HL-60 (cell line): ENCODE measurements at regions not wholly inside any gene's neighbourhood (a gene's known extent, or its start where the extent isn't known, plus 50 kb on each side); places are given as distances from the start of the nearest gene placed in this dataset.

ENCODE experiments used
- TF ChIP-seq, protein P1 (sequence below): IDR thresholded peaks from one replicate; pipeline ENCODE4 v1.5.1; 2011; ENCODE audit warnings: low read length, control low read depth, inconsistent platforms; ENCODE audit not compliant: insufficient read depth
- TF ChIP-seq, protein P2 (sequence below): IDR thresholded peaks from 2 replicates; pipeline ENCODE4 v1.6.1; 2012; ENCODE audit warnings: low read depth; ENCODE audit not compliant: insufficient replicate concordance

DNA sequence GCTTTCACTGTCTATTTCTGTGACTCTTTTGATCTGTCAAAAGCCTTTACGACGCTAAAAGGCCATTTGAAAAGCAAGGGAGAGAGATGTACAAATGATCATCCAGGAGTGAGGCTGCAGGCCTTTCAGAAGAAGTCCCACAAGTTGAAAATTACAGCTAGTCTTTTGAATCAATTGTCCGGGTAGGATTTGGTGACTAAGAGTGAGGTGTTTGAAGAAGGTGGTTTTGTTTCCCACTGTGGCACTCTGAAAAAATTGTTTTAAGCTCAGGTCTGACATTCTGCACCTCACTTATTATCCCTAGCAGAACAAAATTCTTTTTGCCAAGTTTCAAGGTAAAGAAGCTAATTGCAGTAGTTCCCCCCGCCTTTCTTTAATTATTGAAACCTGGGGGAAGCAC, 50.8 kb upstream of the TMEM108 start:
- TF ChIP-seq, protein P1, sequence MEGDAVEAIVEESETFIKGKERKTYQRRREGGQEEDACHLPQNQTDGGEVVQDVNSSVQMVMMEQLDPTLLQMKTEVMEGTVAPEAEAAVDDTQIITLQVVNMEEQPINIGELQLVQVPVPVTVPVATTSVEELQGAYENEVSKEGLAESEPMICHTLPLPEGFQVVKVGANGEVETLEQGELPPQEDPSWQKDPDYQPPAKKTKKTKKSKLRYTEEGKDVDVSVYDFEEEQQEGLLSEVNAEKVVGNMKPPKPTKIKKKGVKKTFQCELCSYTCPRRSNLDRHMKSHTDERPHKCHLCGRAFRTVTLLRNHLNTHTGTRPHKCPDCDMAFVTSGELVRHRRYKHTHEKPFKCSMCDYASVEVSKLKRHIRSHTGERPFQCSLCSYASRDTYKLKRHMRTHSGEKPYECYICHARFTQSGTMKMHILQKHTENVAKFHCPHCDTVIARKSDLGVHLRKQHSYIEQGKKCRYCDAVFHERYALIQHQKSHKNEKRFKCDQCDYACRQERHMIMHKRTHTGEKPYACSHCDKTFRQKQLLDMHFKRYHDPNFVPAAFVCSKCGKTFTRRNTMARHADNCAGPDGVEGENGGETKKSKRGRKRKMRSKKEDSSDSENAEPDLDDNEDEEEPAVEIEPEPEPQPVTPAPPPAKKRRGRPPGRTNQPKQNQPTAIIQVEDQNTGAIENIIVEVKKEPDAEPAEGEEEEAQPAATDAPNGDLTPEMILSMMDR = no peak
- TF ChIP-seq, protein P2, sequence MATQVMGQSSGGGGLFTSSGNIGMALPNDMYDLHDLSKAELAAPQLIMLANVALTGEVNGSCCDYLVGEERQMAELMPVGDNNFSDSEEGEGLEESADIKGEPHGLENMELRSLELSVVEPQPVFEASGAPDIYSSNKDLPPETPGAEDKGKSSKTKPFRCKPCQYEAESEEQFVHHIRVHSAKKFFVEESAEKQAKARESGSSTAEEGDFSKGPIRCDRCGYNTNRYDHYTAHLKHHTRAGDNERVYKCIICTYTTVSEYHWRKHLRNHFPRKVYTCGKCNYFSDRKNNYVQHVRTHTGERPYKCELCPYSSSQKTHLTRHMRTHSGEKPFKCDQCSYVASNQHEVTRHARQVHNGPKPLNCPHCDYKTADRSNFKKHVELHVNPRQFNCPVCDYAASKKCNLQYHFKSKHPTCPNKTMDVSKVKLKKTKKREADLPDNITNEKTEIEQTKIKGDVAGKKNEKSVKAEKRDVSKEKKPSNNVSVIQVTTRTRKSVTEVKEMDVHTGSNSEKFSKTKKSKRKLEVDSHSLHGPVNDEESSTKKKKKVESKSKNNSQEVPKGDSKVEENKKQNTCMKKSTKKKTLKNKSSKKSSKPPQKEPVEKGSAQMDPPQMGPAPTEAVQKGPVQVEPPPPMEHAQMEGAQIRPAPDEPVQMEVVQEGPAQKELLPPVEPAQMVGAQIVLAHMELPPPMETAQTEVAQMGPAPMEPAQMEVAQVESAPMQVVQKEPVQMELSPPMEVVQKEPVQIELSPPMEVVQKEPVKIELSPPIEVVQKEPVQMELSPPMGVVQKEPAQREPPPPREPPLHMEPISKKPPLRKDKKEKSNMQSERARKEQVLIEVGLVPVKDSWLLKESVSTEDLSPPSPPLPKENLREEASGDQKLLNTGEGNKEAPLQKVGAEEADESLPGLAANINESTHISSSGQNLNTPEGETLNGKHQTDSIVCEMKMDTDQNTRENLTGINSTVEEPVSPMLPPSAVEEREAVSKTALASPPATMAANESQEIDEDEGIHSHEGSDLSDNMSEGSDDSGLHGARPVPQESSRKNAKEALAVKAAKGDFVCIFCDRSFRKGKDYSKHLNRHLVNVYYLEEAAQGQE = no peak
